ENCODE measurements at regions not wholly inside any gene's neighbourhood (a gene's known extent, or its start where the extent isn't known, plus 50 kb on each side); places are given as distances from the start of the nearest gene placed in this dataset.

DNA sequence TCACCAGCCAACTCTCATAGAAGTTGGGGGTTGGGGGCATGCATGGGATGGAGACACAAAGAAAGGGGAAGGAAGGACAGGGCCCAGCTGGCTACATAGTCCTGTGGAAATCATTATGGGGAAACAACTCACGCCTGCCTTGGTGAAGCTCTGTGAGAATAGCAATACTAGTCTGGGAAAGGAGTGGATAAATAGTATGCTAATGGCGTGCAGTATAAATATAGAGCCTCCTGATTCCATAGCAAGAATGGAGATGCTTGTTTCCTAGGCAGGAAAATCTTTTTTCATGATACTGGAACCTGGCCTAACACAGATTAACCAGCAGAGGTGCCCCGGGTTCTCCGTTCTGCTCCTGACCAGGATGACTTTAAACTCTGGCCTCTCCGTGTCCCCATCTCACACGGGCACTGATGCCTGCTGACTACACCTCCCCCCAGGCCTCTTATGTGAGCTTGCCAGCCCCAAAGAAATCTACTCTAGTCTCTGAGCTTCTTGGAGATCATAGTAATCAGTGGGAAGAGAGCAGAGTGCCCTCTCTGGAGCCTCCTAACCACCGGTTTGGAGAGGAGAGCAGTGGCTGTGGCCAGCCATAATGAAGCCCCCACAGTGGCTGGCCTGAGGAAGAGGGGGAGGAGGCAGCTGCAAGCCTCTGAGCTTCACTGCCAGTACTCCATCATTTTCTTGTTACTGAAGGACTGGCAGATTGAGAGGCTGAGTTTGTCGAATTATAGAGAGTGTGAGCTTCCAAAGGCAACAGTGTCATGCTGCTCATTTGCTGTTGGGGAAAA, 355.0 kb upstream of the SEMA6D start:
- TF ChIP-seq CTCF (IDR thresholded peaks at IDR 0.05; ENCODE audit: low read length) (no peak), EZH2 (optimal IDR thresholded peaks at IDR 0.05; ENCODE audit: low read depth, low read length) (no peak), EZH2phosphoT487 (IDR thresholded peaks at IDR 0.05; ENCODE audit: low read length) (no peak)

Data from MM.1S (cell line).